Uterus (tissue), 2 donors: ENCODE measurements at regions not wholly inside any gene's neighbourhood (a gene's known extent, or its start where the extent isn't known, plus 50 kb on each side); places are given as distances from the start of the nearest gene placed in this dataset.

Experiments
- POLR2A ChIP-seq, 2 donors: fragments of 450-650 bp; IDR thresholded peaks; one replicate each; pipeline ENCODE4 v1.6.1; 2016; ENCODE audit warnings: antibody characterized with exemption in 2 of 2, mild to moderate bottlenecking in 1 of 2, moderate library complexity in 1 of 2
- TF ChIP-seq, protein P1 (sequence below), 4 experiments: fragments of 200-600 bp in 2 of 4; fragments of 450-650 bp in 2 of 4; sonication (generic) in 2 of 4; IDR thresholded peaks; one replicate each; pipeline ENCODE4 v1.5.1; 2016 to 2019; ENCODE audit warnings: antibody characterized with exemption in 4 of 4, mild to moderate bottlenecking in 2 of 4, moderate library complexity in 1 of 4

DNA sequence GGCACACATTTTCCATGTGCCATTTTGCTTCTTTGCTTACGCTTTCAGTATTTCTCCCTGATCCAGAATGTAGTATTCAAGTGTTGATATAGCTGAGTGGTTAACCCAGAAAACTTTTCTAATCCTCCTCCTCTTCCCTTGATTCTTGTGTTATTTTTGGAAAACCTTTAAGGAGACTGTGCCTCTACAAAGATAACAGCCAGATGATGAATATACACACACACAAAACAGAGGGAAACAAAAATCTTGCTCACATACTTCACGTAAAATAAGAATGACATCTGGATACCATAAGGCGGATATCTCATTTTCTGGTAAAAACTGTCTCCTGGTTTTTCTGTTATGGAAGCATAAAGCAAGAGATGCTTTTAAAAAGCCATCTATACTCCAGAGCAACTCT lies 295.8 kb upstream of the THBS1 start:
- TF ChIP-seq, protein P1, sequence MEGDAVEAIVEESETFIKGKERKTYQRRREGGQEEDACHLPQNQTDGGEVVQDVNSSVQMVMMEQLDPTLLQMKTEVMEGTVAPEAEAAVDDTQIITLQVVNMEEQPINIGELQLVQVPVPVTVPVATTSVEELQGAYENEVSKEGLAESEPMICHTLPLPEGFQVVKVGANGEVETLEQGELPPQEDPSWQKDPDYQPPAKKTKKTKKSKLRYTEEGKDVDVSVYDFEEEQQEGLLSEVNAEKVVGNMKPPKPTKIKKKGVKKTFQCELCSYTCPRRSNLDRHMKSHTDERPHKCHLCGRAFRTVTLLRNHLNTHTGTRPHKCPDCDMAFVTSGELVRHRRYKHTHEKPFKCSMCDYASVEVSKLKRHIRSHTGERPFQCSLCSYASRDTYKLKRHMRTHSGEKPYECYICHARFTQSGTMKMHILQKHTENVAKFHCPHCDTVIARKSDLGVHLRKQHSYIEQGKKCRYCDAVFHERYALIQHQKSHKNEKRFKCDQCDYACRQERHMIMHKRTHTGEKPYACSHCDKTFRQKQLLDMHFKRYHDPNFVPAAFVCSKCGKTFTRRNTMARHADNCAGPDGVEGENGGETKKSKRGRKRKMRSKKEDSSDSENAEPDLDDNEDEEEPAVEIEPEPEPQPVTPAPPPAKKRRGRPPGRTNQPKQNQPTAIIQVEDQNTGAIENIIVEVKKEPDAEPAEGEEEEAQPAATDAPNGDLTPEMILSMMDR (IDR thresholded peaks at IDR 0.05): no peak
- no peak for TF ChIP-seq POLR2A (IDR thresholded peaks at IDR 0.05)
